ENCODE measurements at regions not wholly inside any gene's neighbourhood (a gene's known extent, or its start where the extent isn't known, plus 50 kb on each side); places are given as distances from the start of the nearest gene placed in this dataset.

DNA sequence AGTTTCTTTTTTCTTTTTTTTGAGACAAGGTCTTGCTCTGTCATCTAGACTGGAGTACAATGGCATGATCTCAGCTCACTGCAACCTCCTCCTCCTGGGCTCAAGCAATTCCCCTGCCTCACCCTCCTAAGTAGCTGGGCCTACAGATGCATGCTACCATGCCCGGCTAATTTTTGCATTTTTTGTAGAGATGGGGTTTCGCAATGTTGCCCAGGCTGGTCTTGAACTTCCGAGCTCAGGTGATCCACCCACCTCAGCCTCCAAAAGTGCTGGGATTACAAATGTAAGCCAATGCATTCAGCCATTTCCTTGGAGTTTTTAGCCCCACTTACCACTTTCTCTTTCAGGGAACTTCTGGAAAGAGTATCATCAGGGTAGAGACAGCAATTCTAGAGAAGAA, 153.3 kb upstream of the THSD7B start:
- TF ChIP-seq ASH2L (IDR thresholded peaks at IDR 0.05; ENCODE audit: borderline replicate concordance, low read depth): no peak
- TF ChIP-seq NRF1 (conservative IDR thresholded peaks at IDR 0.05; ENCODE audit: low read depth, low read length): no peak
- TF ChIP-seq ELK1 (IDR thresholded peaks at IDR 0.05; ENCODE audit: low read depth, low read length): no peak
- TF ChIP-seq SP1 (IDR thresholded peaks at IDR 0.05; ENCODE audit: low read depth, low read length): no peak
- TF ChIP-seq NFYA (IDR thresholded peaks at IDR 0.05; ENCODE audit: borderline replicate concordance, low read depth, low read length): no peak
- no peak for TF ChIP-seq MEF2A (IDR thresholded peaks at IDR 0.05; ENCODE audit: insufficient read depth, low read depth, low read length)
- no peak for TF ChIP-seq MYC (IDR thresholded peaks at IDR 0.05; ENCODE audit: insufficient read depth, insufficient read length, insufficient replicate concordance, low read length, severe bottlenecking)
- TF ChIP-seq USF2 (IDR thresholded peaks at IDR 0.05; ENCODE audit: borderline replicate concordance, low read depth, low read length): no peak
- no peak for TF ChIP-seq SRF (IDR thresholded peaks at IDR 0.05; ENCODE audit: low read depth in 2 of 2, low read length in 2 of 2)

Data from GM12878 (cell line).